CD4-positive, alpha-beta T cell (primary cell): ENCODE measurements at regions not wholly inside any gene's neighbourhood (a gene's known extent, or its start where the extent isn't known, plus 50 kb on each side); places are given as distances from the start of the nearest gene placed in this dataset.

Source experiments
- ATAC-seq: fragments of 200-7000 bp; cut with Tn5 transposase; one replicate; pipeline ENCODE4 v1.10.0; 2022; ENCODE audit warnings: mild to moderate bottlenecking; ENCODE audit not compliant: poor library complexity
- CTCF ChIA-PET: fragments of 350-600 bp; sonication (Branson Sonifier 250); formaldehyde crosslinking; loops from one replicate; lab custom pipeline; 2021; ENCODE audit warnings: antibody characterized with exemption, inconsistent platforms; lab: Charles Lee
- POLR2A ChIA-PET: fragments of 350-600 bp; sonication (Branson Sonifier 250); formaldehyde crosslinking; loops from one replicate; lab custom pipeline; 2021; ENCODE audit warnings: antibody characterized with exemption, inconsistent platforms; lab: Charles Lee
- DNase-seq, 14 experiments: peaks; one replicate each; pipeline ENCODE4 v3.0.0-alpha.2; 2013 to 2020; ENCODE audit warnings: mixed read lengths in 2 of 14
- H3K27ac ChIP-seq, 2 donors: one replicate each; pipeline versions ENCODE4 v1.5.1 to v1.7.0; 2013; ENCODE audit warnings: low read length in 2 of 2, low read depth in 1 of 2, mild to moderate bottlenecking in 1 of 2
- H3K27me3 ChIP-seq, 2 experiments: 1 replicate in 1 of 2; 2 replicates in 1 of 2; pipeline versions ENCODE4 v1.6.1 to v1.7.0; 2013; ENCODE audit warnings: low read length in 2 of 2, control low read depth in 1 of 2, mild to moderate bottlenecking in 1 of 2, moderate library complexity in 1 of 2; ENCODE audit not compliant: insufficient read depth in 2 of 2, control insufficient read depth in 1 of 2
- H3K36me3 ChIP-seq: one replicate; pipeline ENCODE4 v1.6.1; 2013; ENCODE audit warnings: low read length, control low read depth; ENCODE audit not compliant: insufficient read depth
- H3K4me1 ChIP-seq: one replicate; pipeline ENCODE4 v1.6.1; 2013; ENCODE audit warnings: low read length, control low read depth; ENCODE audit not compliant: insufficient read depth
- H3K4me3 ChIP-seq: one replicate; pipeline ENCODE4 v1.5.1; 2013; ENCODE audit warnings: mild to moderate bottlenecking, low read length, moderate library complexity
- H3K9me3 ChIP-seq, 2 experiments: 1 replicate in 1 of 2; 2 replicates in 1 of 2; pipeline versions ENCODE4 v1.6.1 to v1.7.0; 2013; ENCODE audit warnings: low read length in 2 of 2, mild to moderate bottlenecking in 2 of 2, control low read depth in 1 of 2, moderate library complexity in 1 of 2; ENCODE audit not compliant: control insufficient read depth in 1 of 2, insufficient read depth in 1 of 2
- H3K27ac Mint-ChIP-seq: one replicate; pipeline ENCODE4 v1.8.0; 2020; ENCODE audit warnings: mixed read lengths
- H3K27me3 Mint-ChIP-seq: one replicate; pipeline ENCODE4 v1.8.0; 2021; ENCODE audit warnings: mixed read lengths
- H3K36me3 Mint-ChIP-seq: one replicate; pipeline ENCODE4 v1.8.0; 2021; ENCODE audit warnings: low read depth, mixed read lengths
- H3K4me1 Mint-ChIP-seq: one replicate; pipeline ENCODE4 v1.8.0; 2021; ENCODE audit warnings: low read depth, mixed read lengths
- H3K4me3 Mint-ChIP-seq: one replicate; pipeline ENCODE4 v1.8.0; 2020; ENCODE audit warnings: mild to moderate bottlenecking, mixed read lengths
- H3K9me3 Mint-ChIP-seq: one replicate; pipeline ENCODE4 v1.8.0; 2020; ENCODE audit warnings: mixed read lengths
- intact Hi-C, 2 experiments: fragments of 100-400 bp; cut with DNase I in 1 of 2; cut with micrococcal nuclease in 1 of 2; formaldehyde crosslinking; loops; one replicate each; pipeline versions ENCODE4 v1.15.1 to v1.9.0; 2023 to 2025; cut with DNase I, micrococcal nuclease
- TF ChIP-seq, protein P1 (sequence below): fragments of 200-600 bp; IDR thresholded peaks from one replicate; pipeline ENCODE4 v1.8.0; 2022; ENCODE audit warnings: antibody characterized with exemption, mild to moderate bottlenecking

- ChIA-PET CTCF (interaction anchor here (0.6 kb wide), 1 partner anchor 186 kb away, joined by 3 read pairs; no protein-coding TSS in a partner anchor), POLR2A (no interaction called here)
- Histone ChIP-seq H3K9me3 (peaks cover 0 to 3% of the 10 kb centered on the region in 2 experiments), H3K27me3 (no peaks in the 10 kb centered on the region), H3K4me3 (no peak overlapping the region), H3K4me1 (no peaks in the 10 kb centered on the region), H3K36me3 (no peaks in the 10 kb centered on the region), H3K27ac (no peak overlapping the region)
- no peaks in the 10 kb centered on the region for H3K36me3 Mint-ChIP-seq
- H3K4me1 Mint-ChIP-seq, result no peaks in the 10 kb centered on the region
- H3K4me3 Mint-ChIP-seq, result no peak overlapping the region
- no peak for ATAC-seq
- H3K9me3 Mint-ChIP-seq, result peaks cover 2% of the 10 kb centered on the region
- intact Hi-C loops, result no loop called here
- H3K27ac Mint-ChIP-seq, result no peak overlapping the region
- TF ChIP-seq, protein P1, sequence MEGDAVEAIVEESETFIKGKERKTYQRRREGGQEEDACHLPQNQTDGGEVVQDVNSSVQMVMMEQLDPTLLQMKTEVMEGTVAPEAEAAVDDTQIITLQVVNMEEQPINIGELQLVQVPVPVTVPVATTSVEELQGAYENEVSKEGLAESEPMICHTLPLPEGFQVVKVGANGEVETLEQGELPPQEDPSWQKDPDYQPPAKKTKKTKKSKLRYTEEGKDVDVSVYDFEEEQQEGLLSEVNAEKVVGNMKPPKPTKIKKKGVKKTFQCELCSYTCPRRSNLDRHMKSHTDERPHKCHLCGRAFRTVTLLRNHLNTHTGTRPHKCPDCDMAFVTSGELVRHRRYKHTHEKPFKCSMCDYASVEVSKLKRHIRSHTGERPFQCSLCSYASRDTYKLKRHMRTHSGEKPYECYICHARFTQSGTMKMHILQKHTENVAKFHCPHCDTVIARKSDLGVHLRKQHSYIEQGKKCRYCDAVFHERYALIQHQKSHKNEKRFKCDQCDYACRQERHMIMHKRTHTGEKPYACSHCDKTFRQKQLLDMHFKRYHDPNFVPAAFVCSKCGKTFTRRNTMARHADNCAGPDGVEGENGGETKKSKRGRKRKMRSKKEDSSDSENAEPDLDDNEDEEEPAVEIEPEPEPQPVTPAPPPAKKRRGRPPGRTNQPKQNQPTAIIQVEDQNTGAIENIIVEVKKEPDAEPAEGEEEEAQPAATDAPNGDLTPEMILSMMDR, result no peak
- H3K27me3 Mint-ChIP-seq, result peaks cover 3% of the 10 kb centered on the region
- DNase-seq, result no peak
Observed at GRCh38 chr16:13441675-13442074, 478.3 kb upstream of the ERCC4 start.

GRCh38 chr16:13448346-13448745 lies 471.6 kb upstream of the ERCC4 start:
- Mint-ChIP-seq H3K9me3 (no peaks in the 10 kb centered on the region), H3K4me1 (no peaks in the 10 kb centered on the region), H3K27me3 (no peaks in the 10 kb centered on the region), H3K4me3 (no peak overlapping the region), H3K27ac (no peak overlapping the region), H3K36me3 (no peaks in the 10 kb centered on the region)
- ATAC-seq, result no peak
- no peaks in the 10 kb centered on the region for H3K4me1 ChIP-seq
- no peak for DNase-seq
- H3K36me3 ChIP-seq, result no peaks in the 10 kb centered on the region
- no peaks in the 10 kb centered on the region for H3K27me3 ChIP-seq
- no peak overlapping the region for H3K4me3 ChIP-seq
- ChIA-PET CTCF (no interaction called here), POLR2A (no interaction called here)
- no peaks in the 10 kb centered on the region for H3K9me3 ChIP-seq
- intact Hi-C loops, result no loop called here
- TF ChIP-seq, protein P1, result no peak
- no peak overlapping the region for H3K27ac ChIP-seq

GRCh38 chr16:13453325-13453724 lies 466.6 kb upstream of the ERCC4 start:
- no peak overlapping the region for H3K27ac ChIP-seq
- ChIA-PET POLR2A (no interaction called here), CTCF (interaction anchor here (0.5 kb wide), 1 partner anchor 80 kb away, joined by 3 read pairs; no protein-coding TSS in a partner anchor)
- Mint-ChIP-seq H3K27me3 (no peaks in the 10 kb centered on the region), H3K36me3 (no peaks in the 10 kb centered on the region), H3K4me3 (no peak overlapping the region), H3K4me1 (no peaks in the 10 kb centered on the region), H3K27ac (no peak overlapping the region), H3K9me3 (no peaks in the 10 kb centered on the region)
- H3K27me3 ChIP-seq, result no peaks in the 10 kb centered on the region
- DNase-seq (no peak), ATAC-seq (no peak)
- intact Hi-C loops, result loop anchor here (5.0 to 10.0 kb wide), 3 partner anchors 996 to 1359 kb away; no protein-coding TSS in a partner anchor
- TF ChIP-seq, protein P1, result no peak
- no peaks in the 10 kb centered on the region for H3K36me3 ChIP-seq
- no peaks in the 10 kb centered on the region for H3K4me1 ChIP-seq
- H3K4me3 ChIP-seq, result no peak overlapping the region
- H3K9me3 ChIP-seq, result no peaks in the 10 kb centered on the region
